WTC11 (cell line): ENCODE measurements at regions not wholly inside any gene's neighbourhood (a gene's known extent, or its start where the extent isn't known, plus 50 kb on each side); places are given as distances from the start of the nearest gene placed in this dataset.

Experiments used
- CTCF ChIP-seq: fragments of 200-600 bp; IDR thresholded peaks from 2 replicates; pipeline ENCODE4 v1.8.0; 2022; ENCODE audit warnings: antibody characterized with exemption
- MYBL2 ChIP-seq: sonication (generic); formaldehyde crosslinking; IDR thresholded peaks from 2 replicates; pipeline ENCODE4 v1.8.1; 2023; ENCODE audit warnings: mild to moderate bottlenecking, moderate library complexity, missing genetic modification reagents
- RELA ChIP-seq: sonication (generic); formaldehyde crosslinking; IDR thresholded peaks from 2 replicates; pipeline ENCODE4 v1.8.1; 2022; ENCODE audit warnings: missing genetic modification reagents, mild to moderate bottlenecking, borderline replicate concordance
- TCF7 ChIP-seq: sonication (generic); formaldehyde crosslinking; IDR thresholded peaks from 2 replicates; pipeline ENCODE4 v1.8.0; 2022; ENCODE audit warnings: mild to moderate bottlenecking, low read depth, missing genetic modification reagents, moderate library complexity
- ZNF232 ChIP-seq: sonication (generic); formaldehyde crosslinking; IDR thresholded peaks from 2 replicates; pipeline ENCODE4 v1.8.0; 2022; ENCODE audit warnings: mild to moderate bottlenecking, missing genetic modification reagents
- TF ChIP-seq, protein P1 (sequence below): sonication (generic); formaldehyde crosslinking; IDR thresholded peaks from 2 replicates; pipeline ENCODE4 v1.8.1; 2022; ENCODE audit warnings: mild to moderate bottlenecking, moderate library complexity, missing genetic modification reagents

DNA sequence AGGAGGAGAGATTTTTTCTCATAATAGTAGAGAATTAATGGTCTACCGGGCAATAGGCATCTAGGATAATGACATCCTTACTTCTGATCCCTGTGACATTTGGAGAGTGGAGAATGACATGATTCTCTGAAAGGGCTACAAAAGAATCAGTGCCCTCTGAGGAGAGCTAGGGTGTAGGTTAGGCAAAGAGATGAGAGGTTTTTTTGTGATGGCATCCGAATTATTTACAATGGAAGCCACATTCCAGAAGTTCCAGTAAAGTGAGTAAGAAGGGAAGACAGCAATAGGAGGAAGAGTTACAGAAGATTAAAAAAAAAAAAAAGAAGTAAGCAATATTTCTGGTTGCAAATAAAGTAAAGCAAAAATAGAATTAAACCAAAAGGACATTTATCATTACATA lies 478.0 kb downstream of the RMST start:
- TF ChIP-seq MYBL2 = no peak
- no peak for TF ChIP-seq CTCF
- TF ChIP-seq, protein P1, sequence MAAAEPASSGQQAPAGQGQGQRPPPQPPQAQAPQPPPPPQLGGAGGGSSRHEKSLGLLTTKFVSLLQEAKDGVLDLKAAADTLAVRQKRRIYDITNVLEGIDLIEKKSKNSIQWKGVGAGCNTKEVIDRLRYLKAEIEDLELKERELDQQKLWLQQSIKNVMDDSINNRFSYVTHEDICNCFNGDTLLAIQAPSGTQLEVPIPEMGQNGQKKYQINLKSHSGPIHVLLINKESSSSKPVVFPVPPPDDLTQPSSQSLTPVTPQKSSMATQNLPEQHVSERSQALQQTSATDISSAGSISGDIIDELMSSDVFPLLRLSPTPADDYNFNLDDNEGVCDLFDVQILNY = no peak
- no peak for TF ChIP-seq TCF7
- no peak for TF ChIP-seq RELA (CRISPR knock-in tag)
- no peak for TF ChIP-seq ZNF232
